Endothelial cell of umbilical vein (primary cell): ENCODE measurements at regions not wholly inside any gene's neighbourhood (a gene's known extent, or its start where the extent isn't known, plus 50 kb on each side); places are given as distances from the start of the nearest gene placed in this dataset.

ENCODE experiments used
- BruUV-seq: library from RNA; stranded (reverse); fragments of 400-500 nt; replicated peaks from 2 replicates; lab custom pipeline; 2021; lab: Mats Ljungman, UMichigan
- CTCF ChIA-PET: fragments of 300-600, 350-600 bp; sonication (Branson Sonifier 250); formaldehyde crosslinking; loops from one replicate; lab custom pipeline; 2021; ENCODE audit warnings: antibody characterized with exemption, inconsistent platforms; lab: Charles Lee
- POLR2A ChIA-PET: fragments of 300-600, 350-600 bp; sonication (Branson Sonifier 250); formaldehyde crosslinking; loops from one replicate; lab custom pipeline; 2021; ENCODE audit warnings: antibody characterized with exemption, inconsistent platforms; lab: Charles Lee
- DNase-seq: peaks from one replicate; pipeline ENCODE4 v3.0.0-alpha.2; 2011; ENCODE audit warnings: low read depth, low spot score
- FAIRE-seq: peaks from 2 replicates; lab custom pipeline; 2011; peaks lifted over from hg19 to GRCh38; lab: Jason Lieb, UNC
- H2AFZ ChIP-seq: 2 replicates; pipeline ENCODE4 v1.6.0; 2012; ENCODE audit warnings: low read depth, low read length, control low read depth, inconsistent platforms
- H3K27ac ChIP-seq: 2 replicates; pipeline ENCODE4 v1.5.1; 2011; ENCODE audit warnings: low read depth, mild to moderate bottlenecking, control low read depth, low read length, moderate library complexity; ENCODE audit not compliant: insufficient read depth
- H3K27me3 ChIP-seq, 2 experiments: 2 replicates each; pipeline versions ENCODE4 v1.6.0 to v1.6.1; 2011; ENCODE audit warnings: low read length in 2 of 2, mixed read lengths in 1 of 2; ENCODE audit not compliant: control insufficient read depth in 2 of 2, insufficient read depth in 2 of 2
- H3K36me3 ChIP-seq, 2 experiments: 2 replicates in 1 of 2; 3 replicates in 1 of 2; pipeline ENCODE4 v1.5.1; 2011; ENCODE audit warnings: low read length in 2 of 2, mild to moderate bottlenecking in 1 of 2, moderate library complexity in 1 of 2; ENCODE audit not compliant: control insufficient read depth in 2 of 2, insufficient read depth in 2 of 2; ENCODE audit errors: extremely low read depth in 1 of 2
- H3K4me1 ChIP-seq: 3 replicates; pipeline ENCODE4 v1.5.1; 2011; ENCODE audit warnings: mild to moderate bottlenecking, low read length; ENCODE audit not compliant: control insufficient read depth, insufficient read depth; ENCODE audit errors: extremely low read depth
- H3K4me2 ChIP-seq: 2 replicates; pipeline ENCODE4 v1.6.1; 2011; ENCODE audit warnings: low read length, control low read depth, mixed read lengths; ENCODE audit not compliant: insufficient read depth
- H3K4me3 ChIP-seq, 3 experiments: fragments of 200-600 bp in 1 of 3; sonication (generic), shearing (Covaris generic) in 1 of 3; replicated peaks in 1 of 3; 2 replicates each; pipeline ENCODE4 v1.5.1; 2011 to 2016; ENCODE audit warnings: control low read depth in 3 of 3, low read length in 3 of 3, mild to moderate bottlenecking in 2 of 3, inconsistent platforms in 1 of 3, low read depth in 1 of 3, moderate library complexity in 1 of 3; ENCODE audit not compliant: insufficient read depth in 1 of 3
- H3K79me2 ChIP-seq: 2 replicates; pipeline ENCODE4 v1.6.0; 2012; ENCODE audit warnings: low read length, inconsistent platforms; ENCODE audit not compliant: control insufficient read depth, insufficient read depth
- H3K9ac ChIP-seq: replicated peaks from 2 replicates; pipeline ENCODE3; 2011; ENCODE audit warnings: low read length, control low read depth; ENCODE audit not compliant: insufficient read depth; ENCODE audit errors: extremely low read depth
- H3K9me1 ChIP-seq: replicated peaks from 3 replicates; pipeline ENCODE4 v1.6.0; 2011; ENCODE audit warnings: mild to moderate bottlenecking, low read length; ENCODE audit not compliant: control insufficient read depth, insufficient read depth; ENCODE audit errors: extremely low read depth
- H3K9me3 ChIP-seq: replicated peaks from 2 replicates; pipeline ENCODE4 v1.5.1; 2012; ENCODE audit warnings: low read length, inconsistent platforms; ENCODE audit not compliant: control insufficient read depth, insufficient read depth
- H4K20me1 ChIP-seq: replicated peaks from 2 replicates; pipeline ENCODE3; 2011; ENCODE audit warnings: mild to moderate bottlenecking, low read length; ENCODE audit not compliant: control insufficient read depth, insufficient read depth; ENCODE audit errors: extremely low read depth
- CTCF ChIP-seq, 2 donors: IDR thresholded peaks; 1 replicate in 1 of 2; 2 replicates in 1 of 2; pipeline ENCODE4 v1.5.1; 2011; ENCODE audit warnings: low read length in 2 of 2, mild to moderate bottlenecking in 2 of 2, moderate library complexity in 2 of 2, control low read depth in 1 of 2, inconsistent platforms in 1 of 2, low read depth in 1 of 2; ENCODE audit not compliant: insufficient read depth in 1 of 2; ENCODE audit errors: extremely low read depth in 1 of 2
- EZH2 ChIP-seq: IDR thresholded peaks from 2 replicates; pipeline ENCODE4 v1.6.1; 2012; ENCODE audit warnings: borderline replicate concordance, low read depth, mild to moderate bottlenecking, moderate library complexity, low read length, inconsistent platforms; ENCODE audit not compliant: severe bottlenecking
- FOS ChIP-seq: IDR thresholded peaks from 2 replicates; pipeline ENCODE4 v1.6.1; 2011; ENCODE audit warnings: mild to moderate bottlenecking, low read length, moderate library complexity, borderline replicate concordance; ENCODE audit not compliant: insufficient read depth
- JUN ChIP-seq: IDR thresholded peaks from 2 replicates; pipeline ENCODE4 v1.6.1; 2011; ENCODE audit warnings: borderline replicate concordance, low read depth; ENCODE audit not compliant: insufficient read length, insufficient read depth
- MYC ChIP-seq: IDR thresholded peaks from one replicate; pipeline ENCODE4 v1.6.1; 2011; ENCODE audit warnings: mild to moderate bottlenecking, low read depth, low read length
- POLR2A ChIP-seq: IDR thresholded peaks from 2 replicates; pipeline ENCODE4 v1.6.1; 2012; ENCODE audit warnings: low read depth, mild to moderate bottlenecking, control low read depth, low read length
- POLR2AphosphoS5 ChIP-seq: IDR thresholded peaks from 2 replicates; pipeline ENCODE4 v1.6.1; 2012; ENCODE audit warnings: low read depth, mild to moderate bottlenecking, control low read depth, low read length, moderate library complexity; ENCODE audit not compliant: insufficient read depth
- dilution Hi-C: fragments of 300-500 bp; cut with MboI; formaldehyde crosslinking; loops from one replicate; pipeline ENCODE4 v1.15.0; 2019; ENCODE audit warnings: low sequenced_read_pairs; ENCODE audit not compliant: extremely low pct_ligation_motif_present
- intact Hi-C: fragments of 100-400 bp; cut with micrococcal nuclease; formaldehyde crosslinking; loops from one replicate; pipeline ENCODE4 v1.10.0; 2022
- TF ChIP-seq, protein P1 (sequence below): IDR thresholded peaks from 2 replicates; pipeline ENCODE4 v1.6.1; 2011; ENCODE audit not compliant: insufficient read depth, insufficient read length

DNA sequence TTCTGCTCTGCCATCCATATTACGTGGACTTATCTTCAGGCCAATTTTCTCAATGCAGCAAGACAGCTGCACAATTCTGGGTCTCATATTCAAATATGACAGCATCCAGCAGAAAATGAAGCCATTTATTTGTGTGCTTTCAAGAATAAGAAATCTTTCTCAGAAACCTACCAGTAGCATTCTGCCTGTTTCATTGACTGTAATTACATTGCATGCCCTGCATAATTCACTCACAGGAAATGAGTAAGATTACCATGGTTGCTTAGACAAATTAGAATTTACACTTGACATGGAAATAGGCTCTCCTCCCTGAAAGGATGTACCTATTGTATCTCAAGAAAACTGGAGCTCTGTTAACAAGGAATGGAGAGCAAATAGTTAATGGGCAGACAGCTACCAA is 346.6 kb upstream of the DCBLD2 start:
- Histone ChIP-seq H2AFZ (no peak overlapping the region), H3K4me1 (peaks cover 23% of the 10 kb centered on the region), H3K79me2 (no peaks in the 10 kb centered on the region), H3K4me2 (no peak overlapping the region), H4K20me1 (no peaks in the 10 kb centered on the region), H3K9me3 (no peaks in the 10 kb centered on the region), H3K9me1 (no peaks in the 10 kb centered on the region), H3K27ac (no peak overlapping the region), H3K36me3 (no peaks in the 10 kb centered on the region), H3K4me3 (no peak overlapping the region), H3K27me3 (no peaks in the 10 kb centered on the region), H3K9ac (no peak overlapping the region)
- no peak for TF ChIP-seq POLR2AphosphoS5
- no peak for TF ChIP-seq EZH2
- TF ChIP-seq, protein P1, sequence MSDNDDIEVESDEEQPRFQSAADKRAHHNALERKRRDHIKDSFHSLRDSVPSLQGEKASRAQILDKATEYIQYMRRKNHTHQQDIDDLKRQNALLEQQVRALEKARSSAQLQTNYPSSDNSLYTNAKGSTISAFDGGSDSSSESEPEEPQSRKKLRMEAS = no peak
- no peak for TF ChIP-seq POLR2A
- no peak for TF ChIP-seq CTCF (IDR thresholded peaks at IDR 0.05; ENCODE audit: extremely low read depth in 1 of 2, insufficient read depth in 1 of 2, low read depth in 1 of 2, low read length in 2 of 2)
- TF ChIP-seq MYC = no peak
- peak; percentile 39 for TF ChIP-seq JUN
- TF ChIP-seq FOS = peak; percentile 52
- ChIA-PET POLR2A (no interaction called here), CTCF (interaction anchor here (1.0 kb wide), 1 partner anchor 32 kb away, joined by 3 read pairs; no protein-coding TSS in a partner anchor)
- FAIRE-seq (peak; percentile 49), DNase-seq (peak; percentile 52)
- dilution Hi-C loops (no loop called here), intact Hi-C loops (no loop called here)
- no TSS peak for BruUV-seq
